ENCODE measurements at regions not wholly inside any gene's neighbourhood (a gene's known extent, or its start where the extent isn't known, plus 50 kb on each side); places are given as distances from the start of the nearest gene placed in this dataset.

GRCh38 chr9:6703898-6704639 is 53.7 kb upstream of the KDM4C start (continued):
- TF ChIP-seq PRDM15 (CRISPR knock-in tag; IDR thresholded peaks at IDR 0.05) (no peak), ZXDC (CRISPR knock-in tag; IDR thresholded peaks at IDR 0.05) (no peak), TOPORS (CRISPR knock-in tag; IDR thresholded peaks at IDR 0.05) (0 out of 2 replicates have a peak, but pooled peaks have one; percentile 48), MXD1 (CRISPR knock-in tag; IDR thresholded peaks at IDR 0.05) (peak; percentile 69; the same call in 1 of the 2 replicates), ZNF710 (CRISPR knock-in tag; IDR thresholded peaks at IDR 0.05; ENCODE audit: borderline replicate concordance) (0 out of 2 replicates have a peak, but pooled peaks have one; percentile 18), NR2F6 (IDR thresholded peaks at IDR 0.05) (no peak), NR2F6 (CRISPR knock-in tag; IDR thresholded peaks at IDR 0.05) (0 out of 2 replicates have a peak, but pooled peaks have one; percentile 36), ZNF563 (CRISPR knock-in tag; IDR thresholded peaks at IDR 0.05) (peak; percentile 34; the same call in 1 of the 2 replicates), NFE2 (CRISPR knock-in tag; IDR thresholded peaks at IDR 0.05) (no peak), SMAD9 (CRISPR knock-in tag; IDR thresholded peaks at IDR 0.05) (0 out of 2 replicates have a peak, but pooled peaks have one; percentile 38), ZKSCAN1 (IDR thresholded peaks at IDR 0.05; ENCODE audit: low read length) (no peak), ZNF749 (CRISPR knock-in tag; IDR thresholded peaks at IDR 0.05; ENCODE audit: borderline replicate concordance) (no peak), ZNF784 (CRISPR knock-in tag; IDR thresholded peaks at IDR 0.05; ENCODE audit: borderline replicate concordance) (no peak), ZNF121 (CRISPR knock-in tag; IDR thresholded peaks at IDR 0.05) (no peak)
